Activated CD8-positive, alpha-beta T cell treated with anti-CD3 and anti-CD28 coated beads for 36 hours (primary cell): ENCODE measurements at regions not wholly inside any gene's neighbourhood (a gene's known extent, or its start where the extent isn't known, plus 50 kb on each side); places are given as distances from the start of the nearest gene placed in this dataset.

Experiments
- ATAC-seq: fragments of 200-7000 bp; cut with Tn5 transposase; one replicate; pipeline ENCODE4 v1.10.0; 2021; ENCODE audit warnings: mild to moderate bottlenecking, moderate library complexity
- CTCF ChIA-PET: fragments of 350-600 bp; sonication (Branson Sonifier 250); formaldehyde crosslinking; loops from one replicate; lab custom pipeline; 2021; ENCODE audit warnings: antibody characterized with exemption; lab: Charles Lee
- POLR2A ChIA-PET: fragments of 350-600 bp; sonication (Branson Sonifier 250); formaldehyde crosslinking; loops from one replicate; lab custom pipeline; 2021; ENCODE audit warnings: antibody characterized with exemption; lab: Charles Lee
- DNase-seq: peaks from one replicate; pipeline ENCODE4 v3.0.0-alpha.2; 2020
- H3K27ac Mint-ChIP-seq: one replicate; pipeline ENCODE4 v1.8.0; 2021; ENCODE audit warnings: mild to moderate bottlenecking, mixed read lengths
- H3K27me3 Mint-ChIP-seq: one replicate; pipeline ENCODE4 v1.8.0; 2021; ENCODE audit warnings: mixed read lengths
- H3K36me3 Mint-ChIP-seq: one replicate; pipeline ENCODE4 v1.8.0; 2021; ENCODE audit warnings: low read depth, mixed read lengths
- H3K4me1 Mint-ChIP-seq: one replicate; pipeline ENCODE4 v1.8.0; 2021; ENCODE audit warnings: low read depth, mixed read lengths
- H3K4me3 Mint-ChIP-seq: one replicate; pipeline ENCODE4 v1.8.0; 2021; ENCODE audit warnings: mild to moderate bottlenecking, moderate library complexity, mixed read lengths
- H3K9me3 Mint-ChIP-seq: one replicate; pipeline ENCODE4 v1.8.0; 2021; ENCODE audit warnings: mixed read lengths
- CTCF ChIP-seq: fragments of 200-600 bp; IDR thresholded peaks from one replicate; pipeline ENCODE4 v1.8.0; 2022; ENCODE audit warnings: antibody characterized with exemption, mild to moderate bottlenecking
- intact Hi-C: fragments of 100-400 bp; cut with micrococcal nuclease; formaldehyde crosslinking; loops from one replicate; pipeline ENCODE4 v1.10.0; 2022

GRCh38 chr3:153291059-153291685 is 129.1 kb downstream of the RAP2B start:
- H3K4me3 Mint-ChIP-seq, result no peak overlapping the region
- ChIA-PET POLR2A (no interaction called here), CTCF (interaction anchor here (0.8 to 1.7 kb wide), 7 partner anchors 44 to 479 kb away, joined by 3 to 8 read pairs (median 4); no protein-coding TSS in a partner anchor)
- intact Hi-C loops, result no loop called here
- no peak overlapping the region for H3K27ac Mint-ChIP-seq
- no peaks in the 10 kb centered on the region for H3K36me3 Mint-ChIP-seq
- TF ChIP-seq CTCF, result peak; percentile 43
- no peaks in the 10 kb centered on the region for H3K9me3 Mint-ChIP-seq
- DNase-seq (peak; percentile 25), ATAC-seq (peak; percentile 52)
- no peaks in the 10 kb centered on the region for H3K27me3 Mint-ChIP-seq
- H3K4me1 Mint-ChIP-seq, result peaks cover 37% of the 10 kb centered on the region

DNA sequence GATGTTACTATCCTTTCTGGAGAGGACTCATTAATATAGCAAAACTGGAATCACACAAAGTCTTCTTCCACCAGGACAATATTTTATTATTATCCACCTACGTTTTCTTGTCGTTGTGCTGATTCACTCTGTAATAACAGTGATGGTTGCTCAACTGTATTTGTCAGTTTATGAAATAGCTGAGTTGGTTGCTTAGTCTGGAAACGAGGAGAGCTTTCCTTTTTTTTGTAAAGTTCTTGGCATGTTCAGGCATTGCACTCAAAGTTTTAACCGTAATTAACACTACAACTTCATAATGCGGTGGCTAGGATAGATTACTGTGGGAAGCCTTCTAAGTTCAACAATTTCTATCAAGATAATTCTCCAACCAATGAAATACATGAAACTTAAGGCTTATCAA is 131.2 kb downstream of the RAP2B start:
- CTCF ChIA-PET, result interaction anchor here (0.9 kb wide), 1 partner anchor 9 kb away, joined by 3 read pairs; no protein-coding TSS in a partner anchor
- intact Hi-C loops, result no loop called here
- Mint-ChIP-seq H3K27me3 (no peaks in the 10 kb centered on the region), H3K36me3 (no peaks in the 10 kb centered on the region), H3K4me3 (no peak overlapping the region), H3K27ac (no peak overlapping the region), H3K9me3 (no peaks in the 10 kb centered on the region), H3K4me1 (peaks cover 27% of the 10 kb centered on the region)
- POLR2A ChIA-PET, result no interaction called here
- DNase-seq (no peak), ATAC-seq (no peak)
- TF ChIP-seq CTCF, result no peak

DNA sequence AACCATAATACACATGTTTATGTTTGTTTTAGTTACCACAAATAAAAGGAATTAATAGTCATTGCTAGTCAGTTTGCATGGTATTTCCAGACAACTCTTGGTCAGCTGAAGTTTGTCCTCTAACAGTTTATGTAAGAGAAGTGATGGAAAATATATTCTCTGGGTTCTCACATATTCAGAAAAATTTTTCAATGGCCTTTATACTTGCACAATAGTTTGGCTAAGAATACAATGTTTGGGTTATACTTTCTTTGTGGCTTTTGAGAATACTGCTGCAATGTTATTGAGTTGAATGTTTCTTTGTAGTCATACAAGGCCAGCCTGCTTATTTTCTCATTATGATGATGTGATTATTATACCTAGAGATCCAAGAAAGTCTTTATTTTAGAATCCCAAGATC is 133.9 kb downstream of the RAP2B start:
- ChIA-PET CTCF (interaction anchor here (1.6 kb wide), 1 partner anchor 10 kb away, joined by 8 read pairs; no protein-coding TSS in a partner anchor), POLR2A (interaction anchor here (0.5 kb wide), 1 partner anchor 222 kb away, joined by 3 read pairs; no protein-coding TSS in a partner anchor)
- no peak for ATAC-seq
- no peak overlapping the region for H3K27ac Mint-ChIP-seq
- H3K36me3 Mint-ChIP-seq, result no peaks in the 10 kb centered on the region
- no peak for DNase-seq
- intact Hi-C loops, result no loop called here
- no peak for TF ChIP-seq CTCF
- peaks cover 6% of the 10 kb centered on the region for H3K4me1 Mint-ChIP-seq
- H3K27me3 Mint-ChIP-seq, result no peaks in the 10 kb centered on the region
- H3K4me3 Mint-ChIP-seq, result no peak overlapping the region
- H3K9me3 Mint-ChIP-seq, result no peaks in the 10 kb centered on the region

- Mint-ChIP-seq H3K36me3 (no peaks in the 10 kb centered on the region), H3K27ac (no peak overlapping the region), H3K4me3 (no peak overlapping the region), H3K27me3 (no peaks in the 10 kb centered on the region), H3K4me1 (no peaks in the 10 kb centered on the region), H3K9me3 (no peaks in the 10 kb centered on the region)
- ATAC-seq, result no peak
- CTCF ChIA-PET, result interaction anchor here (2.1 kb wide), 1 partner anchor 10 kb away, joined by 8 read pairs; no protein-coding TSS in a partner anchor
- DNase-seq, result no peak
- intact Hi-C loops, result no loop called here
- TF ChIP-seq CTCF, result no peak
- POLR2A ChIA-PET, result no interaction called here
These were observed 143.2 kb downstream of the RAP2B start for GRCh38 chr3:153305189-153305588.

- ATAC-seq (no peak), DNase-seq (no peak)
- TF ChIP-seq CTCF, result no peak
- peaks cover 6% of the 10 kb centered on the region for H3K9me3 Mint-ChIP-seq
- H3K27ac Mint-ChIP-seq, result no peak overlapping the region
- ChIA-PET CTCF (no interaction called here), POLR2A (no interaction called here)
- intact Hi-C loops, result no loop called here
- H3K4me3 Mint-ChIP-seq, result no peak overlapping the region
- no peaks in the 10 kb centered on the region for H3K36me3 Mint-ChIP-seq
- peaks cover 8% of the 10 kb centered on the region for H3K4me1 Mint-ChIP-seq
- peaks cover 1% of the 10 kb centered on the region for H3K27me3 Mint-ChIP-seq
These were observed 149.5 kb downstream of the RAP2B start for GRCh38 chr3:153311541-153311940.
